Right renal pelvis (tissue), 4 donors: ENCODE measurements at regions not wholly inside any gene's neighbourhood (a gene's known extent, or its start where the extent isn't known, plus 50 kb on each side); places are given as distances from the start of the nearest gene placed in this dataset.

Source experiments
- DNase-seq, 4 donors: peaks; one replicate each; pipeline ENCODE4 v3.0.0-alpha.2; 2013; ENCODE audit warnings: low read depth in 4 of 4, low spot score in 3 of 4, missing footprints in 1 of 4

- no peak for DNase-seq
These were observed 52.4 kb upstream of the SERINC1 start for GRCh38 chr6:122524056-122524455.

GRCh38 chr6:122530440-122531046, 58.9 kb upstream of the SERINC1 start:
- peak; percentile 19 to 56 (median 38) for DNase-seq

- DNase-seq: no peak
These were observed 61.9 kb upstream of the PKIB start for GRCh38 chr6:122548281-122548680.

- no peak for DNase-seq
These were observed 61.4 kb upstream of the PKIB start for GRCh38 chr6:122548820-122549219.

GRCh38 chr6:122553697-122554096, 56.5 kb upstream of the PKIB start:
- DNase-seq: no peak

- no peak for DNase-seq
These were observed 54.6 kb upstream of the PKIB start for GRCh38 chr6:122555561-122555960.

GRCh38 chr6:122558080-122558479, 52.1 kb upstream of the PKIB start:
- DNase-seq: no peak
